AG08396 (cell line): ENCODE measurements at regions not wholly inside any gene's neighbourhood (a gene's known extent, or its start where the extent isn't known, plus 50 kb on each side); places are given as distances from the start of the nearest gene placed in this dataset.
"Not testable (repeated sequence)": the region's sequence is repeated elsewhere in the genome, so short reads cannot be mapped to it uniquely, and the experiment has no call there.

ENCODE experiments used
- DNase-seq: peaks from one replicate; pipeline ENCODE4 v3.0.0; 2012; ENCODE audit warnings: low spot score, mixed read lengths

GRCh38 chr20:11174861-11175260, 501.1 kb upstream of the JAG1 start:
- DNase-seq: no peak

DNA sequence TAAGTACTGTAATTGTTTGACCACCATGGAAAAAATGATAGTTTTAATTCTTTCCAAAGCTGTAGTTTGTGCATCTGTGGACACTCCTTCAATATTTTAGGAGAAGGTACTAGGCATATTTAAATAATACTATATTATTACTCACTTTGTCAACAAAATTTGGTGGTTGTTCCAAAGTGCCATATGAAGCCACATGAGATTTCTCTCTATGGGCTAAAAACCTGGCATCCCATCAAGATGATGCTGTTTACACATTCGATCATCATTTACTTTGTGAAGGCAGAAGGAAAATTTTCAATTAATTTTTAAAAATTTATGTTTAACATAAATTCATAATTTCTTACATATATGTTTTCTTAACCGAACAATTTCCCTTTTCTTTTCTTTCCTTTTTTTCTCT, 502.6 kb upstream of the JAG1 start:
- DNase-seq: no peak

DNA sequence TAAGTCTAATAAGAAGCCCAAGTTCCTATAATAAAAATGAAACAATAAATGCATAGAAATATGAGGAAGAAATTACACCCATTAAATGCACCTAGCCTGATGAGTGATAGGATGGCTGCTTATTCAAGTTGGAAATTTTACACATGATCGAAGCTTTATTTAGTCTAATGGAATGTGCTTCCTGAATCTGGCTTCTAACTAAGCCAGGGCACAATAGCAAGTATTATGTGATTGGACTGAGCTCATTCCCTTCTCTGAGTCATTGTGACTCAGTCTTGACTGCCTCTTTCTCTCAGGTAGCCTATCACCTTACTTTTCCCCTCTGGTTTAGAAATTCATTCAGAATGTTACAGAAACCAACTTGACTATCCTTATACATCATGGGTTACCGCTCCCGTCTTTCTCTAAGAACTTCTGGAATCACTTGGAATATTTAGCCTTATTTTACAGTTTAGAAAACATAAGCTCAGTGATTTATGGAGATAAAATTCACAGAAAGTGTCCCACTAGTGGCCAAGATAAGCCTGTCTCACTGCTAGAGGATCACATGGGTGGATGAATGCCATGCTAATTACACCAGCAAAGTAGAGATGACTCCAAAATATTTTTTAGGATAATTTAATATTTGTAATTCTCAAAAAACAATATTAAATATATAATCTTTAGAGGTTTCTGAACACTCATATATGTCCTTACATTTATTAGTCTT, 505.3 kb upstream of the JAG1 start:
- DNase-seq: peak; percentile 29

- no peak for DNase-seq
Measured at GRCh38 chr20:11180186-11180585, 506.4 kb upstream of the JAG1 start.

- DNase-seq: not testable (repeated sequence)
Measured at GRCh38 chr20:11181129-11181528, 507.3 kb upstream of the JAG1 start.

DNA sequence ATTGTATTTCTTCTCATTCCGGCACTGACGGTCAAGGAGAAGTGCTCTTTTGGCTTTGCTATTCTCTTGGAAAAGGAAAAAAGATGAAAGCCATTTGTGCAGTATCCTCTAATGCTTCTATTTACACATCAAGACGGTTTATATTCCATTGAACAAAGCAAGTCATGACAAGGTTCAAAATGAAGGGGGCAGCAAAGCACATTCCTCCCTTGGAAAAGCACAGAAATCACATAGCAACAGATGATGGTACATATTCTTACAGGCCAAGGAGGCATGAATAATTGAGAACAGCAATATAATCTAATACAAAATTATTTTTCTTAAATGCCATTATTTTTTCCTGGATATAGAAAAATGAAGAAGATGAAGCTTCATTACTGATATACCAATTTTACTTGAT, 508.2 kb upstream of the JAG1 start:
- DNase-seq: no peak

- no peak for DNase-seq
Measured at GRCh38 chr20:11182720-11183119, 508.9 kb upstream of the JAG1 start.

DNA sequence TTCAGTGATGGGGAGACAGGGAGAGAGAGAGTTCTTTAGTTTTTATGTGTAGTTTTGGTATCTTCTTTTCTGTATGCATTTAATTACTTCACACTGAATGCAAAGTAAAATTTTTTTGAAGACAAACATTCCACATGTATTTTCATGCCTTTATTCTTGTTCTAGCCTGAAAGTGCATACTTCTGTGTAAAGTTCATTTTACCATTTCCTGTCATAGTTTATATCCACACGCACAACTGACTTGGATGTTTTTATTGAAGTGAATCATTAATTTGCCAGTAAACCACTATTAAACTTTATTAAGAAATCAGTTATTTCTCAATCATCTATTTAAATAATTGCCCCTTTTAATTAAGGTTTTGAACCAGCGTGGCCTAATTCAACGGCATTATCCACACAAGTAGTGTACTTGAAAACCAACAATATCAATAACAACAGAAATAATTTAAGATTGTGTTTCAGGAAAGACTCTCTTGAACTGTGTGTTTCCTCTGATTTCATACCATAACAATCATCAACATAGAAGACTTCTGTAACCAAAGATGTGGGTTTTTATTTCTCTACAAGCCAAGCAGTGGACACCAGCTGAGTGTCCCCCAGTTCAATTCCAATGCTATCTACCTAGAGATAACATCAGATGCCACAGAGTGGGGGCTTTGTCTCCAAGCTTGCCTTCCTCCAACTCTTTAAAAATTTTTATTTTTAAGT, 512.7 kb upstream of the JAG1 start:
- no peak for DNase-seq

DNA sequence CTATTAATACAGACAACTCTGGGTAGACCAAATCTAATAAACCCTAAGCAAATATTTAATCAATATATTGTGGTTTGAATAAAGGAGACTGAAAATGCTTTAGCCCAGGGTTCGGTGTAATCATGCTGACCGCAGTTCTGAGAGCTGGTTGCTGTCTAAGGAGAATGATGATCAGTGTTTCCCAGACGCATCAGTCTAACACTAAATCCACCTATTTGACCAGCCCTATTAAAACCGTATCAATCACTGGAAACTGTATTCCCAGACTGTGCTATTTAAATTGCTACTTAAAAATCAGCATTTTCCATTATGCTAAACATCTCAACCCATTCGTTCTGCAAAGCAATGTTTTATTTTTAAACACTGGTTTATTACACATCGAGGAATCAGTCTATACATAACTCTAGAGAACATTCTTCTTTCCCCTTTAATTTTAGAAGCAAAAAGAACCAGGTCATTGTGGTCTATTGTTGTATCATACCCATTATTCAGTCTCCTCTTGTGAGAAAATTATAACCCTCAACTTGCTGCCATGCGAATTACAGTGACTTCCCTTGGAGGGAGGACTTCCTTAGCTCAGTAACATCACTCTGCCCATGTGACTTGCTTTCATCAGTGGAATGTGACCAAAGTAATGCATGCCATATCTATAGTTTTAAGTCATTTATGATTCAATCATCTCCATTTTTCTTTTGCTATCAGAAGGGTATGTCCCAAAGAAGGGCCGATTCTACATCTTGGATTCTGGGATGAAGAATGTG, 515.2 kb upstream of the JAG1 start:
- no peak for DNase-seq

GRCh38 chr20:11190741-11191140, 516.9 kb upstream of the JAG1 start:
- no peak for DNase-seq

- no peak for DNase-seq
Measured at GRCh38 chr20:11192106-11192505, 518.3 kb upstream of the JAG1 start.

- DNase-seq: no peak
Measured at GRCh38 chr20:11193241-11193640, 519.4 kb upstream of the JAG1 start.

- no peak for DNase-seq
Measured at GRCh38 chr20:11195169-11195568, 521.4 kb upstream of the JAG1 start.

DNA sequence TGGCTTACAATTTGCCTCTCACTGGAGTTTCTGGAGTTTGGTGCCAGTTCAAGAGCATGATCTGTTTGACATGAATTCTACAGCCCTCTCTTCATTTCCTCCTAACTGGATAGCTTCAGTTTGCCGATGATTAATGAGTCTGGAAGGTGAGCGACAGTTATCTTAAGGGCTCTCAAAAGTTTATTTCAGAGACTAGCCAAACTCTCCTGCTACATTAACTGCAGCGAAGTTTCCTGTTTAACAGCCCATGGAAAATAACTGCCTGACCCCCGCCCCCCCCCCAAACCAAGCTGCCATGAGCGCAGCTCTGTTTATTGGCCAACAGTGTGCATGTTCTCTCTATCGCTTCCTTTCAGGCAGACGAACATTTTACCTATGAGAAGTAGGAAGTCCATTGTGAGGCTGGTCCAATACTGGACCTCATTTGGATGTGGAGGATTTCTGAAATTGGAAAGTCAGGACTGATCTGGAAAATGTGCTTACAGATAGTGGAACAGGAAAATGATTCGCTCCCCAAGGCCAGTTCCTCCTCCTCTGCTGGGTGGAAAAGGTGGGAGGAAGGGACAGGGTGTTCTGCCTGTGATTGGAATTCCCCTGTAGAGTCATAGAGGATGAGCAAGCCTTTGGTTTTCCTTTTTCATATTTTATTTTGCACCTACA, 522.2 kb upstream of the JAG1 start:
- no peak for DNase-seq

- DNase-seq: no peak
Measured at GRCh38 chr20:11197851-11198250, 524.1 kb upstream of the JAG1 start.

- no peak for DNase-seq
Measured at GRCh38 chr20:11200423-11200822, 526.6 kb upstream of the JAG1 start.

- DNase-seq: peak; percentile 38
Measured at GRCh38 chr20:11204926-11205768, 531.3 kb upstream of the JAG1 start.

DNA sequence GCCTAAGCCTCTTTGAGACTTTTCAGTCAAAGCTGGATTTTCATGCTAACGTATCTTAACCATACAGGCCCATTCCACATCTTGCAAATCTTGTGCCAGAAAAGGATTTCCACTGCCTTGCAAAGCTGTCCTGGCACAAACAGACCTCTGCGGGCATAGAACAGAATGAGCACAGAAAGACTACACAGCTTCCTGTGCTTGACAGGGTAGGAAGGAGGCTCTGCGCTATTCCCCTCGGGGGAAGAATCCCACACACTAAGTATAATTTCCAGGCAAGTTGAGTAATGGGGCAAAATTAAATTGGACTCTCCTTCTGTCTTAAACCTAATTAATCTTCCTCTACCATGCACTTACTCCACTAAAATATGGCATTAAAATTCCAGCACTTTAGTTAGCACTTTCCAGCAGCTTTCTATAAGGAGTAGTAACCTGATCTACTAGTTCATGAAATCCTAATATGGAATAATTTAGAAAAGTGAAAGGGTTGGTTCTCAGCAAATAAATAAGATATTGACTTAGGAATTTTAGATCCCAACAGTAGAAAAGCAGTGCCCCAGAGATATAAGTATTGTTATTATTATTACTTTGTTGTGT, 532.1 kb upstream of the JAG1 start:
- no peak for DNase-seq

- DNase-seq: no peak
Measured at GRCh38 chr20:11207749-11208502, 534.1 kb upstream of the JAG1 start.

- DNase-seq: no peak
Measured at GRCh38 chr20:11210611-11211010, 536.8 kb upstream of the JAG1 start.
